Stomach smooth muscle (tissue), 2 donors: ENCODE measurements at regions not wholly inside any gene's neighbourhood (a gene's known extent, or its start where the extent isn't known, plus 50 kb on each side); places are given as distances from the start of the nearest gene placed in this dataset.

Experiments
- H3K27ac ChIP-seq: one replicate; pipeline ENCODE4 v1.7.0; 2013; ENCODE audit warnings: mild to moderate bottlenecking, low read length, inconsistent platforms
- H3K27me3 ChIP-seq, 2 donors: one replicate each; pipeline ENCODE4 v1.7.0; 2013; ENCODE audit warnings: low read length in 2 of 2; ENCODE audit not compliant: insufficient read depth in 2 of 2, control insufficient read depth in 1 of 2
- H3K36me3 ChIP-seq, 2 donors: one replicate each; pipeline ENCODE4 v1.7.0; 2013; ENCODE audit warnings: low read length in 2 of 2; ENCODE audit not compliant: control insufficient read depth in 2 of 2, insufficient read depth in 2 of 2
- H3K4me1 ChIP-seq: one replicate; pipeline ENCODE4 v1.7.0; 2013; ENCODE audit warnings: low read length; ENCODE audit not compliant: control insufficient read depth, insufficient read depth
- H3K4me3 ChIP-seq, 2 donors: one replicate each; pipeline ENCODE4 v1.7.0; 2013; ENCODE audit warnings: low read length in 2 of 2
- H3K9ac ChIP-seq, 2 donors: one replicate each; pipeline ENCODE4 v1.7.0; 2013; ENCODE audit warnings: low read length in 2 of 2, mild to moderate bottlenecking in 1 of 2
- H3K9me3 ChIP-seq, 2 donors: one replicate each; pipeline ENCODE4 v1.7.0; 2013; ENCODE audit warnings: low read length in 2 of 2; ENCODE audit not compliant: control insufficient read depth in 2 of 2
- donor health status: healthy.
- donor health status: Pancreatic carcinoma.

- no peaks in the 10 kb centered on the region for H3K27me3 ChIP-seq
- H3K27ac ChIP-seq: no peak overlapping the region
- H3K36me3 ChIP-seq: no peaks in the 10 kb centered on the region
- H3K4me1 ChIP-seq: no peaks in the 10 kb centered on the region
- H3K9me3 ChIP-seq: no peaks in the 10 kb centered on the region
- H3K4me3 ChIP-seq: no peak overlapping the region
- no peak overlapping the region for H3K9ac ChIP-seq
These were observed 310.4 kb upstream of the PHF14 start for GRCh38 chr7:10662982-10663884.

GRCh38 chr7:10672186-10672585 lies 301.5 kb upstream of the PHF14 start:
- no peak overlapping the region for H3K27ac ChIP-seq
- peaks cover 0 to 4% of the 10 kb centered on the region in 2 donors for H3K9me3 ChIP-seq
- no peaks in the 10 kb centered on the region for H3K36me3 ChIP-seq
- H3K4me3 ChIP-seq: no peak overlapping the region
- H3K4me1 ChIP-seq: no peaks in the 10 kb centered on the region
- H3K27me3 ChIP-seq: no peaks in the 10 kb centered on the region
- H3K9ac ChIP-seq: no peak overlapping the region

GRCh38 chr7:10677211-10677610 lies 296.5 kb upstream of the PHF14 start:
- H3K36me3 ChIP-seq: no peaks in the 10 kb centered on the region
- H3K27me3 ChIP-seq: no peaks in the 10 kb centered on the region
- H3K4me3 ChIP-seq: no peak overlapping the region
- no peaks in the 10 kb centered on the region for H3K4me1 ChIP-seq
- H3K9me3 ChIP-seq: peaks cover 0 to 3% of the 10 kb centered on the region in 2 donors
- no peak overlapping the region for H3K9ac ChIP-seq
- no peak overlapping the region for H3K27ac ChIP-seq

DNA sequence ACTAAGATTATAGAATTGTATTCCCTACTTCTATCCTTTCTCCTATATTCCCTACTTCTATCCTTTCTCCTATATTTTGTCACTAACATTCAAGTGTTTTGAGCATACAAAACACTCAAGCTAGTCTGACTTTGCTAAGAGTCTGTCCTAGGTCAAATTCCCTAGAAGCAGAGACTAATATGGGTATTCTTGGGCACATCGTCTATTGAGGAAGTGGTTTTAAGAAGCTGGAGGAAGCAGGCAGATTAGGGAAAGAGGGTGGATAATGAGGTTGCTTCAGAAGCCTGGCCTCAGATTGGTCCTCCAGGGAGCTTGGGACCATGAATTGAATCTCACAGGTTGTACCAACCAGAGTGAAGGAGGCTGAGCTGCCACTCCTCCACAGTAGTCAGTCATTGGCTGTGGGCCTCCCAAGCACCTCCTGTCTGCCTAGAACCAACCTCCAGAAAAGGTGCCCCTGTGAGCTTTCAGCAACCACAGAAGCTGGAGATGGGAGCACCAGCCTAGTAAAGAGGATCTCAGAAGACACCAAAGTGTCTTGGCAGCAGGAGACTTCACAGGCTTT lies 295.9 kb upstream of the PHF14 start:
- Histone ChIP-seq H3K9me3 (no peaks in the 10 kb centered on the region), H3K4me3 (no peak overlapping the region), H3K27ac (no peak overlapping the region), H3K27me3 (no peaks in the 10 kb centered on the region), H3K4me1 (no peaks in the 10 kb centered on the region), H3K9ac (no peak overlapping the region), H3K36me3 (no peaks in the 10 kb centered on the region)

GRCh38 chr7:10684606-10685005 lies 289.1 kb upstream of the PHF14 start:
- H3K4me3 ChIP-seq: no peak overlapping the region
- H3K36me3 ChIP-seq: no peaks in the 10 kb centered on the region
- no peak overlapping the region for H3K9ac ChIP-seq
- H3K9me3 ChIP-seq: no peaks in the 10 kb centered on the region
- no peak overlapping the region for H3K27ac ChIP-seq
- no peaks in the 10 kb centered on the region for H3K27me3 ChIP-seq
- no peaks in the 10 kb centered on the region for H3K4me1 ChIP-seq

DNA sequence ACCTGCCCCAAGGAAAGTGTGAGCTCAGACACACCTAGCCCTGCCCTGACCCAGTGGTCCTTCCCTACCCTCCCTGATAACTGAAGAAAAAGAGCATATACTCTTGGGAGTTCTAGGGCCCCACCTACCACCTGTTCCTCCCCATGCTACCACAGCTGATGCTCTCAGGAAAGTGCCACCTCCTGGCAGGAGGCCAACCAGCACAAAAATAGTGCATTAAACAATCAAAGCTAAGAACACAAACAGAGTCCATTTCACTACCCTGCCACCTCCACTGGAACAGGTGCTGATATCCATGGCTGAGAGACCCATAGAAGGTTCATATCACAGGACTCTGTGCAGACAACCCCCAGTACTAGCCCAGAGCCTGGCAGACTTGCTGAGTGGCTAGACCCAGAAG lies 288.6 kb upstream of the PHF14 start:
- no peak overlapping the region for H3K9ac ChIP-seq
- H3K4me1 ChIP-seq: no peaks in the 10 kb centered on the region

GRCh38 chr7:10688544-10688943 lies 285.1 kb upstream of the PHF14 start:
- no peak overlapping the region for H3K9ac ChIP-seq
- no peaks in the 10 kb centered on the region for H3K4me1 ChIP-seq
- no peak overlapping the region for H3K4me3 ChIP-seq
- peaks cover 0 to 2% of the 10 kb centered on the region in 2 donors for H3K9me3 ChIP-seq
- no peak overlapping the region for H3K27ac ChIP-seq
- no peaks in the 10 kb centered on the region for H3K27me3 ChIP-seq
- H3K36me3 ChIP-seq: no peaks in the 10 kb centered on the region

More for the DNA sequence above, 288.6 kb upstream of the PHF14 start:
- H3K27me3 ChIP-seq: no peaks in the 10 kb centered on the region
- no peak overlapping the region for H3K4me3 ChIP-seq
- no peak overlapping the region for H3K27ac ChIP-seq
- no peaks in the 10 kb centered on the region for H3K9me3 ChIP-seq
- H3K36me3 ChIP-seq: no peaks in the 10 kb centered on the region

DNA sequence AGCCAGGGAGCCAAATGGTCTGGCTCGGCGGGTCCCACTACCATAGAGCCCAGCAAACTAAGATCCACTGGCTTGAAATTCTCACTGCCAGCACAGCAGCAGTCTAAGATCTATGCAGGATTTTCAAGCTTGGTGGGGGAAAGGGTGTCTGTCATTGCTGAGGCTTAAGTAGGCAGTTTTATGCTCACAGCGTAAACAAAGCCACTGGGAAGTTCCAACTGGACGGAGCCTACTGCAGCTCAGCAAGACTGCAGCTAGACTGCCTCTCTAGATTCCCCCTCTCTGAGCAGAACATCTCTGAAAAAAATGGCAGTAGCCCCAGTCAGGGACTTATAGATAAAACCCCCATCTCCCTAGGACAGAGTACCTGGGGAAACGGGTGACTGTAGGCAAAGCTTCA lies 277.6 kb upstream of the PHF14 start:
- Histone ChIP-seq H3K9me3 (peaks cover 0 to 2% of the 10 kb centered on the region in 2 donors), H3K4me3 (no peak overlapping the region), H3K4me1 (no peaks in the 10 kb centered on the region), H3K9ac (no peak overlapping the region), H3K36me3 (no peaks in the 10 kb centered on the region), H3K27ac (no peak overlapping the region), H3K27me3 (no peaks in the 10 kb centered on the region)

GRCh38 chr7:10703059-10703458 lies 270.6 kb upstream of the PHF14 start:
- Histone ChIP-seq H3K4me1 (no peaks in the 10 kb centered on the region), H3K27me3 (no peaks in the 10 kb centered on the region), H3K27ac (no peak overlapping the region), H3K9ac (no peak overlapping the region), H3K9me3 (no peaks in the 10 kb centered on the region), H3K4me3 (no peak overlapping the region), H3K36me3 (no peaks in the 10 kb centered on the region)

DNA sequence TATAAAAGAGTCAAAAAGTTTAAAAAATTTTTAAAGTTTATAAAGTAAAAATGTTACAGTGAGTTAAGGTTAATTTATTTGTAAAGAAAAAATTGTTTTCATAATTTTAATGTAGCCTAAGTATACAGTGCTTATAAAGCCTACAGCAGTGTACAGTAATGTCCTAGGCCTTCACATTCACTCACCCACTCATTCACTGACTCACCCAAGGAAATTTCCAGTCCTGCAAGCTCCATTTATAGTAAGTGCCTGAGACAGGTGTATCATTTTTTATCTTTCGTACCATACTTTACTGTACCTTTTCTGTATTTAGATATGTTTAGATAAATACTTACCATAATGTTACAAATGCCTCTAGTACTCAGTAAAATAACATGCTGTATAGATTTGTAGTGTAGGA lies 269.7 kb upstream of the PHF14 start:
- Histone ChIP-seq H3K27me3 (no peaks in the 10 kb centered on the region), H3K9ac (no peak overlapping the region), H3K36me3 (no peaks in the 10 kb centered on the region), H3K9me3 (no peaks in the 10 kb centered on the region), H3K4me3 (no peak overlapping the region), H3K4me1 (no peaks in the 10 kb centered on the region), H3K27ac (no peak overlapping the region)

GRCh38 chr7:10704653-10705052 lies 269.0 kb upstream of the PHF14 start:
- Histone ChIP-seq H3K4me3 (no peak overlapping the region), H3K27me3 (no peaks in the 10 kb centered on the region), H3K27ac (no peak overlapping the region), H3K9ac (no peak overlapping the region), H3K36me3 (no peaks in the 10 kb centered on the region), H3K9me3 (no peaks in the 10 kb centered on the region), H3K4me1 (no peaks in the 10 kb centered on the region)
